NT2/D1 (cell line): ENCODE measurements at regions not wholly inside any gene's neighbourhood (a gene's known extent, or its start where the extent isn't known, plus 50 kb on each side); places are given as distances from the start of the nearest gene placed in this dataset.

ENCODE experiments used
- YY1 ChIP-seq: IDR thresholded peaks from 2 replicates; pipeline ENCODE4 v1.6.1; 2011; ENCODE audit not compliant: insufficient read length, insufficient read depth
- ZNF274 ChIP-seq: IDR thresholded peaks from 2 replicates; pipeline ENCODE4 v1.6.1; 2011; ENCODE audit warnings: mild to moderate bottlenecking, low read depth, low read length

- TF ChIP-seq ZNF274 (no peak), YY1 (no peak)
Observed at GRCh38 chr7:17412883-17413282, 114.4 kb downstream of the AHR start.
